Hematopoietic multipotent progenitor cell treated with erythropoietin and hydrocortisone succinate and interleukin-3 and kit ligand, for 15 days (in vitro differentiated cells): ENCODE measurements at regions not wholly inside any gene's neighbourhood (a gene's known extent, or its start where the extent isn't known, plus 50 kb on each side); places are given as distances from the start of the nearest gene placed in this dataset.
"Not testable (repeated sequence)": the region's sequence is repeated elsewhere in the genome, so short reads cannot be mapped to it uniquely, and the experiment has no call there.

Experiments used
- DNase-seq: peaks from one replicate; pipeline ENCODE4 v3.0.0-alpha.2; 2015; ENCODE audit warnings: low spot score

DNA sequence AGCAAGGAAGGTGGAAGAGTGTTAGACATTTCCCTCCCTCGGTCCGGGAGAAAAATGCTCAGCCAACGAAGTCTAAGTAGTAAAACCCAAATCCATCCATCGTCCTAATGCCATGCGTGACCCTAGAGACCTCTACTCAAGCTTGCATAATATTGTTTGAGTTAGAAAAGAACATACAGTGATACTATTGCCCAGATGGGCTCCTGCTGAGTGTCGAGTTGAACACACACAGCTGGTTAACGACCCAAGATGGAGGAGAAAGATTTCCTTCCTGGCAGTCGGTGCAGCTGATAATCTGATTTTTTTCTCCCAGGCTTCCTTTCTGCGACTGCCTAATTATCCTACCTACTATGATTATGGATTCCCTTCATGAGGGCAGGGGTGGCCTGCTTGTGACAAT is 164.4 kb upstream of the KCNG1 start:
- no peak for DNase-seq

DNA sequence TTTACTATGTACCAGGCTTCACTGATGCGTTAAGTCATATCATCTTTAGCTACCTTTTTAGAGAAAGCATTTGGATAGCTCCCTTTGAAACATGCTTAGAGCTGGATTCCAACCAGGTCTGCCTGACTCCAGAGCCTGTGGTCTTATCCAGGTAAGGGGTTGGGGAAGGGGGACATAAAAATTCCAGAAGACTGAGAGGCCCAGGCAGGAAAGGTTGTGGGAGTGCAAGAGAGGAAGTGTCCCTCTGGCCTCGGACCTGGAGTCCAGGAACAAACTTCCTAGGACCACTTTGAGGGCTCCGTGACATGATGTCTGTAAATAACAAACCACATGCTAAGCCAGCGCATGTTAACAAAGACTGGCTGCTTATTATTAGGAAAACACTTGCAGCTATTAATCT is 163.0 kb upstream of the KCNG1 start:
- no peak for DNase-seq

DNA sequence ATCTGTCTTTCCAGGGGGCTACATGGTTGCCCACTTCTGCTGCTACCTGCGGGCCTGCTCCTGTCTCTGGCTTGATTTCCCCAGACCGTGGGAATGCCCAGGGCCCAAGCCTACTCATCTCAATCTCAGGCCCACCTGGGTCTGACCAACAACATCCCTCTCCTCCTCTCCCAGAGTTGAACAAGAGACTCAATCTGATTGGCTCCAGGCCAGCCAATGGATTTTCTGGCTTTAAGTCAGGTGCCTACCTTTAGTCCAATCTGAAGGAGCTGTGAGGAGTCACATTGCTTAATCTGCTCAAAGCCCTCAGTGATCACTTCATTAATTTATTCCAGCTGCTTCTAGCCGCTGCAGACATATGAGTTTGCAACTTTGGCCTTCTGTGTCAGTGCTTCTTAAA is 162.4 kb upstream of the KCNG1 start:
- no peak for DNase-seq

DNA sequence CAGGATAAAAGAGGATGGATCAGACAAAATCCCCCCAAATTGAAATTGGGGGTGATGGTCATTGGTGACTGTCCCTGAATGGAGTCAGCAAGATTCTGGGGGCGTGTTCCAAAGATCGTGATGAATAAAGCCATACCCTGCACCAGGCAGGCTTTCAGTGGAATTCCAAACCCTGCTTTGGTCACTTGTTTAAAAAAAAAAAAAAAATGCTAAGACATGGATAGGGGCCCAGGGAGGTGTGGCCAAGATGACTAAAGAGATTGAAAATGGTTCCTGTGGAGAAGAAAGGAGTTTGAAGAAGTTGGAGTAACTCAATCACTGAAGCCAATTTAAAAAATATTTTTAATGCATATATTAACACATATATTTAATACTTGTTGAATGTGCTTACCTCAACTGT is 161.4 kb upstream of the KCNG1 start:
- no peak for DNase-seq

DNA sequence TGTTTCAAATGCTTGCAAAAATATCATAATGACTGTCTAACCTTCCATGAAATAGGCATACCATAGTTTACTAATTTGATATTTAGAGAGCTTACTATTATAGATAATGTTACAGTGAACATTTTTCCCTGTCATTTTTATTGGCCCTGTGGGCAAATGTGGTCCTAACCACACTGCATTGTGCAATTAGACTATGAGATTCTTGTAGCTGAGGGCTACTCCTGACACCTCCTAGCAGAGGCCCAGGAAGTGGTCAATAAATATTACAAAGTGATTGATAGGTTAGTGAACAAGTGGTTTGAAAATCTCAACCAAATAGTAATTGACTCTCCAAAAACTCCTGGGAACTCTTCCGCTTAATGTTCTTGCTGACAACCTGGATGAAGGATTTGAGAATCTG is 160.5 kb upstream of the KCNG1 start:
- DNase-seq = no peak

DNA sequence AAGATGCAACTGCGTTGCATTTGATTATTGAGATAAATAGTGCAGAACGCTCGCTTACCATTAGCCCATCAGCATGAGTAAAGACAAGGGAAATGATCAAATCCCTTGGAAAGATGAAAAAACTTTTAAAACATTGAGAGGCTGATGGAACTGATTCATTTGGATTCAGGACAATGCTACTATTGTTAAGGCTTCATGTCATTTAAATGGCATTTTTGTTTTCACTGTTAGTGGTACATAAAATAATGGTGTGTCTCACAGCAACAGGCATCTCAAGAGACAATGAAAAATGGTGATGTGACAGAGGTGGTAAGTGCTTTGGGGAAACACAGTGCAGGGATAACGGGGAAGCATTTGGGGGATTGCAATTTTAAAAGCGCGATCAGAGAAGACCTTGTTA is 159.7 kb upstream of the KCNG1 start:
- no peak for DNase-seq

DNA sequence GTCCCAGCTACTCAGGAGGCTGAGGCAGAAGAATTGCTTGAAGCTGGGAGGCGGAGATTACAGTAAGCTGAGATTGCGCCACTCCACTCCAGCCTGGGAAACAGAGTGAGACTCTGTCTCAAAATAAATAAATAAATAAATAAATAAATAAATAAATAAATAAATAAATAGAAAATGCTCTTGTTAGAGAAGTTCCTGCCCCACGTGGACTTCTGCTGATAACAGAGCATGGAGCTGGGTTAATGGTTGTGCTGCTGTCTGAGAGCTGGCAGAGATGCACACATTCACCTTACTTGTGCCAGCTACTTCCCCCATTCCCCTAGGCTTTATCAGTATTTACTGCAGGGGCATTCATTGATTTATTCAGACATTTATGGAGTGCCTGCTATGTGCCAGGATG is 155.2 kb upstream of the KCNG1 start:
- no peak for DNase-seq

DNA sequence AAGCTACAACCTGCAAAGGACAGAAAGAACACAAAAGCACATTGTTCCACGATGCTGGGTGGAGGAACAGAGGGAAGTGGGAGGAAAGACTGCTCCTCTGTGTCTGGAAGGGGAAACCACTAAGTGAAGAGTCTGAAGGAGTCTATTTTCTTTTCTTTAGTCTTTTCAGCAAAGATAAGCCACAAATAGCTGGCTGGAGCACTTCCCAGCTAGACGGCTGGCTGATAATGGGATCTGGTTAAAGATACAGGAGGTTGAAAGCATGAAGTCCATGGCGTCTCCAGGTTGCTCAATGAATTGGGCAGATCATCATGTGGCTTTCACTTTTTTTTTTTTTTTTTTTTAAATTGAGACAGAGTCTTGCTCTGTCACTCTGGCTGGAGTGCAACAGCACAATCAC is 154.0 kb upstream of the KCNG1 start:
- no peak for DNase-seq

DNA sequence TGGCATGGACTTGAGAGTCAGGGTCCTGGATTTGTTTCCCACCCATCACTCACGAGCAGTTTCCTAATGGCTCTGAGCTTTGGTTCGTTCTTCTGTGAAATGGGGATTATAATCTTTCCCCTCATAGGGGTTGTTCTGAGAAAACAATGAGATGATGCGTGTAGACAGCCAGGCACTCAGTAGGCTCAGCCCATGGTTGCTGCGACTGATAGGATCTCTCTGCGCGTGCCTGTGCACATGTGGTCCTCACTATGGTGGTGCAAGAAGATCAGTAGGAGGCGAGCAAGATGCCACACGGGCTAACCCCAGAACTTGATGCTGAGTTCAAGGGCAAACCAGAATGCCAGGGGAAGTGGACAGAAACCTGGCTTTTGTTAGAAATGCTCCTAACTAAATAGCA is 153.5 kb upstream of the KCNG1 start:
- no peak for DNase-seq

DNA sequence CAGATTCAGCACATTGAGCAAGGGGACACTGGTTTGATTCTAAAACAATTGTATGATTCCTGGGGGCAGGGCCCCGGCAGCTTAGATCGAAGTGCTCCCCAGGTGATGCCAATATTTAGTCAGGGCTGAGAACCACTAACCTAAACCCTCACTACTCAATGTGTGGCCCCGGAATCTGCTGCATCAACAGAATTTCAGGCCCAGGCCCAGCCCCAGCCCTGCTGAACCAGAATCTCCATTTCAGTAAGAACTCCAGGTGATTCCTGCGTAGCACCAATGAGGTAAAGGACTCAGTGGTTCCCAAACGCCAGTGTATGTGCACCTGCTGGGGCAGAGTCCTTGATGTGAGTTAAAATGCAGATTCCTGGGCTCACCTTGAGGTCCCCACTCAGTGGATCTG is 152.8 kb upstream of the KCNG1 start:
- no peak for DNase-seq

DNA sequence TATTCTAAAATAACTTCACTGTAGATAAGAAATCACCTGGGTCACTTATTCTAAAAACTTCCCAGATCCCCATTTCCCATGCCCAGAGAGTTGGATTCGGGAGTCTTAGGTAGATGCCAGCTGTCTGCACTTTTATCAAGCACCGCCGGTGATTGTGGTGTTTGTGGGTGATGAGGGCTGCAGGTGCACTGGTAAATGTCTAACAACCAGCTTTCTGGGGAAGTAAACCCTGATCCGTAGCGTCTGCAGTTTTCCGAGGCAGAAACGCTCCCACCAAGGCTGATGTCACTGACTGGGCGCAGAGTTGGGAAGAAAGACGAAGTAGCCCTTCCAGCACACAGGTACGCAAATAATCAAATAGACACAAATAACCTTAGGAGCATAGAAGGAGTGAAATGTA is 152.2 kb upstream of the KCNG1 start:
- no peak for DNase-seq

DNA sequence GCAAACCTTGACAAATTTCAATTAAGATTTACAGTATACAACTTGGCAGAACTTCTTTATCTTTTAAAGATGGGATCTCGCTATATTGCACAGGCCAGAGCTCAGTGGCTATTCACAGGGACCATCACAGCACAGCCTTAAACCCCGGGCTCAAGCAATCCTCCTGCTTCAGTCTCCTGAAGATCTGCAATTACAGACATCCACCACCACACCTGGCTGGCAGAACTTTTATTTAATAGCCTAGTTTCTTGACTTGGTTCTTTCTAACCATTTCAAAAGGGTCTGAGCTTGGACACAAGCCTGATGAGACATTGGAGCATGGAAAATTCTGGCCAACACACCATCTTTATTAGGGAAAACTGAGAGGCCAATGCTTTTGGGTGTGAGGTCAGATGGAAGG is 151.6 kb upstream of the KCNG1 start:
- DNase-seq = no peak

DNA sequence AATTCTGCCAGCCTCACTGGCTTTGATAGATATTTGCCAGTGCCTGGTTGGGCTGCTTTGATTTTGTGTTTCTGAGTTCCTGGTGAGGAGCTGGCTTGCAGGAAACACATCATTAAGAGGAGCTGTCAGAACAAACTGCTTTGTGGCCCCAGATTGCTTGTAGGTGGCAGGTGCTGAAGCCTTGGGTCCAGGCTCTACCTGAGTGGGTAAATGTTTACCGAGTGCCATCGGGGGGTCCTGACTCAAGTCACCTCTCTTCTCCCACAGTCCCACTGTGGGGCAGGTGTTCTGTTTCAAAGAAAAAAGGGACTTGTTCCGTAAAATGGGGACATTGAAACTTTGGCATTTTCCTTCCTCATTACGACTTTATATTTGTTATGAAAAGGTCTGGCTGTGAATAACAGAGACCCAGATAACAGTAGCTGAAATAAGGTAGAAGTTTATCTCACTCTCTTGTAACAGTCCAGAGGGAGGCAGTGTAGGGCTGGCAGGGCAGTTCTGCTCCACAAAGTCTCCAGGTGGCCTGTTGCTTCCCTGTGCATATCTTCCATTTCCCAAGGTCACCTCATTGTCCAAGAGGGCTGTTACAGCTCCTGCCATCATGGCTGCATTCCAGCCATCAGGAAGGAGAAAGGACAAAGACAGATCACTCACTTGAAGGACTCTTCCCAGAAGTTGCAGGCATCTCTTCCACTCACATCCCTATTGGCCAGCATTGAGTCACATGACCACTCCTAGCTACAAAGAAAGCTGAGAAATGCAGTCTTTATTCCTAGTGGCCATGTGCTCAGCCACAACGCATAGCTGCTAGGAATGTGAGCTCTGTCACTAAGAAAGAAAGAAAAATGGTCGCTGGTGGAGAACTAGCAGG is 149.9 kb upstream of the KCNG1 start:
- no peak for DNase-seq

DNA sequence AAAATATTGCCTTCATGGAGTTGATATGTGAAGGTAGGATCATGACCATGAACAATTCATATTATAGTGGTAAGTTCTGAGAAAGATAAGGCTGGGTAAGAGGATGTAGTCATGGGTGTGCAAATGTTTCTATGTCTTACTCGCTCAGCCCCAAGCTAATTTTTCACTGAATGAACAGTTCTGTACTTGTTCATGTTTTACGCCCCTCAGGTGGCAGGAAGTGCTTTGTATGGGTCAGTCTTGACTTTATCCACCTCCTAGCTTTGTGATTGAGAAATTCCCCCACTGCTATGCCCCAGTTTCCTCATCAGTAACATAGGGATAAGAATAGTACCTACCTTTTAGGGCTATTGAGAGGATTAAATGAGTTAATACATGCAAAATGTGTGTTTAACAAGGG is 148.2 kb upstream of the KCNG1 start:
- no peak for DNase-seq

DNA sequence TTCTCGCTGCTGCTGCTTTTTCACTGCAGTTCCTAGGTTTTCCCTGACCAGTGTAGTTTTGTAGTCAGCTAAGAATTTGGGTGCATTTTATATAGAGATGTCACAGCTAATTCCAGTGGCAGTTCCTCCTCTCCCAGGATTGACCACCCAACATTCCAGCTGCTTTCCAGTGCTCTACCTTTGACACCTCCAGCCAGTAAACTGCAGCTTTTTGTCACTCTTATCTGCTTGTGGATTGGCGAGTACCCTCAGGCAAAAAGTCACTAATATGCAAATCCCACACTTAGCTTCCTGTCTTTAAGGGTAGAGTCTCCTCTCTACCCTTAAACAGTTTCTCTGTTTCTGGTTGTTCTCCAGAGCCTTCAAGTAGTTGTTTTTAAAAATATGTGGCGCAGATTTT is 146.9 kb upstream of the KCNG1 start:
- DNase-seq = no peak

DNA sequence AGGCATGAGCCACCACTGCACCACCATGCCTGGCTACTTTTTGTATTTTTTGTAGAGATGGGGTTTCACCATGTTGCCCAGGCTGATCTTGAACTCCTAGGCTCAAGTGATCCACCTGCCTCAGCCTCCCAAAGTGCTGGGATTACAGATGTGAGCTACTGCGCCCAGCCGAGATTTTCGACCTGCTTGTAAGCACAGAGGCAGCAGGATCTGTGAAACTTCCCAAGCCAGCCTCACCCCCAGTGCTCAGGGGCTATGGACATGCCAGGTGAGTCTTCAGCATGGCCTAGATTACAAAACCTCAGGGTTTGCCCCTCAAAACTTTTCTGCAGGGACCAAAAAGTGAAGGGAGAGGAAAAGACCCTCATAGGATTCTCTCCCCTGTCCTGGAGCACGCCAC is 145.0 kb upstream of the KCNG1 start:
- not testable (repeated sequence) for DNase-seq

DNA sequence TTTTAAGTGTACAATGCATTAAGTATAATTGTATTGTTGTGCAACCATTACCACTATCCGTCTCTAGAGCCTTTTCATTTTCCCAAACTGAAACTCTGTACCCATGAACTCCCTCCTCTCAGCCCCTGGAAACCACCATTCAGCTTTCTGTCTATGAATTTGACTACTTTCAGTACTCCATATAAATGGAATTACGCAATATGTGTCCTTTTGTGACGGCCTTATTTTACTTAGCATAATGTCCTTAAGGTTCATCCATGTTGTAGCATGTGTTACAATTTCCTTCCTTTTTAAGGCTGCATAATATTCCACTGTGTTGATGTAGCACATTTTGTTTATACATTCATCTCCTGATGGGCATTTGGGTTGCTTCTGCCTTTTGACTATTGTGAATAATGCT is 143.6 kb upstream of the KCNG1 start:
- DNase-seq = no peak

DNA sequence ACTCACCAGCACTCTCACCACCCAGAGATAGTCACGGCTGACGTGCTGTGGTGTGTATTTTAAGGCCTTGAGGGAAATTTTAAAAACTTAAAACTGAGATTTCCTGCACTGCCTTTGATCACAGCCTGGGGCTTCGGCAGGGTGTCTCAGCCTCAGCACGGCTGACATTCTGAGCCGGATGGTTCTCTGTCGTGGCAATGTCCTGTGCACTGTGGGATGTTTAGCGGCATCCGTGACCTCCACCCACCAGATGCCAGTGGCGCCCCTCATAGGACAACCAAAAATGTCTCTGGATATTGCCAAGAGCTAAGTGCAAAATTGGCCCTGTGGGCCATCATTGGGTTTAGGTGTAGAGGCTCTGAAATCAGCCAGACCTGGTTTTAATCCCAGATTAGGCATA is 142.2 kb upstream of the KCNG1 start:
- no peak for DNase-seq

DNA sequence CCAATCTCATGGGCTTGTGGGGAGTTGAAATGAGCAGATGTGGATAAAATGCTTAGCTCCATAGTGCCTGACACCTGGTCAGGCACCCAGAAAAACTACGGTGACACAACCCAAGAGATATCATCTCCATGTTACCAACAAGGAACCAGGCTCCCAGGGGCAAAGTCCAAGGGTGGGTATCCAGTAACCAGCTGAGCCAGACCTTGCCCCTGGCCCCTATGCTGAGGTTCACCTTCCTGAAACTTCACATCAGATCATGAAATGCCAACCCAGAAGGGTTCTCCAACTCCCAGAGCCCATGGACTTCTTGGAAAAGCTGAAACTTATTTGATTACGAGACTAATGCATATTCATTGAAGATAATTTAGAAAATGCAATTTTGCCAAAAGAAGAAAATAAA is 141.8 kb upstream of the KCNG1 start:
- no peak for DNase-seq

DNA sequence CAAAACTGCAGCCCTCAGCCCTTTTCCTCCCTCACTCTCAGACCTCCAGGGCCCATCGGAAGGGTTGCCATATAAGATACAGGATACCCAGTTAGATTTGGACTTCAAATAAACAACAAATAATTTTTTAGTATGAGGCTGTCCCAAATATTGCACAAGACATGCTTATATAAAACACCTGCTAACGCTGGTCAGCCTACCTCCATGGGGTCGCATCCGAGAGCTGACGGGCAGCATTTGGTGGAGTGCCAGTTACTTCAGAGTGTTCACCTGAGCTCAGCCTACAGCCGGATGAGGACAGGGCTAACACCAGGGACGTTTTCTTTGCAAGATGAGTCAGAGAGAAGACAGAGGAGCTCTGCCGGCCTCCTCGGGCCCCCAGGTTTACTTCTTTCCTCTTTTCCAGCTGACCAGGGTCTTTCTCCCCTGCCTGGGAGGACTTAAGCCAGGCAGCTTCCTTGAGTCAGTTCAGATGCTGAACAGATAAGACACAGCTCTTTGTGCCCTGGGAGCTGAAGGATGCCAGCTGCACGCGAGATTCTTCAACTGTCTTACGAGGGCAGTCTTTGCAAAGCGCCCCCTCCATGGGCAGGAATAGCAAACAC is 141.2 kb upstream of the KCNG1 start:
- DNase-seq = no peak

DNA sequence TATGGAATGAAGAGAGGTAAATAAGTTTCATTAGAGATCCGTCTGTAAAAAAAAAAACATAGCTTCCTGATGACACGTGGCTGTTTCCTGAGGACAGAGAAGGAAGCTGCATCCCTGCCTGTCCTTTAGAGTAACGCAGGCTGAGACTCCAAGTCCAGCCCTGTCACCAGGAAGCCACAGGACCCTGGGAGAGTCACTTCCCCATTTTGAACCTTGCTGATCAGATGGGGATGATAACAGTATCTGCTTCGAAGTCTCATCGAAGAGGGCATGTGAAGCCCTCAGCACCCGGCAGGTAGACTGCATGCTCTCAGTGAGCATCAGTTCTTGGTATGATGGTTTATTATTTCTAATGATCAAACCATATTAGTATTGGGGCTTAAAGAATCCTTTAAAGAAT is 139.1 kb upstream of the KCNG1 start:
- no peak for DNase-seq

DNA sequence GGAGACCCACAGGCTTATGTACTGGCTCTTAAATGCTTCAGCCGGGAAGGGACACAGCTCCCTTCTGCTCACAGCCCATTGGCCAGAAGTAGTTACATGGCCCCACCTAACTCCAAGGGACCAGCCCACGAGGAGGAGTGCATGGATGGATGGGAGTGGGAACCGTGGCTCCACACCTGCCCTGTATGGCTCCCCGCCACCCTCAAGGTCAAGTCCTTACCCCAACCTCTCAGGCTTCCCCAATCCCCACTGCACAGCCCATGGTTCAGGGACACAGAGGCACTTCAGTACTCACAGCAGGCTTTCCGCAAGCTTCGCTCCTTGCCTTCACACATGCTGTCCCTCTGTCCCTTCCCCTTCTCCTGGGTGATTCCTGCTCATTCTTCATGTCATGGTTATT is 137.9 kb upstream of the KCNG1 start:
- no peak for DNase-seq

DNA sequence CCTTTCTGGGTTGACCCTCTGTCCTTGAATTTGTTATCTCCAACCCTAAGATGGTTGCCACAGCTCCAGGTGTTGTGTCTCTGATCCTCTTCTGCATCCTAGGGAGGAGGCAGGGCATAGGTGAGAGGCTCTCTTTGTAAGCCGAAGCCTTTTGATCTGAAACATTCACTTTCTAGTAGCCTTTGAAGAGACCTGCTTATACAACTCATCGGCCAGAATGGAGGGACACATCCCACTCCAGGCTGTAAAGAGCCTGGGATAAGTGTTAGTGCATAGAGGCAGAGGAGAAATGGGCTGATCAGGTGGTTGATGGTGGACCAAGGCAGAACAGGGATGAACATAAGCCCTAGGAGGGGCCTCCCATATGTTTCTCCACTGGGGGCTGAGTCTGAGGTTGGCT is 137.1 kb upstream of the KCNG1 start:
- no peak for DNase-seq

DNA sequence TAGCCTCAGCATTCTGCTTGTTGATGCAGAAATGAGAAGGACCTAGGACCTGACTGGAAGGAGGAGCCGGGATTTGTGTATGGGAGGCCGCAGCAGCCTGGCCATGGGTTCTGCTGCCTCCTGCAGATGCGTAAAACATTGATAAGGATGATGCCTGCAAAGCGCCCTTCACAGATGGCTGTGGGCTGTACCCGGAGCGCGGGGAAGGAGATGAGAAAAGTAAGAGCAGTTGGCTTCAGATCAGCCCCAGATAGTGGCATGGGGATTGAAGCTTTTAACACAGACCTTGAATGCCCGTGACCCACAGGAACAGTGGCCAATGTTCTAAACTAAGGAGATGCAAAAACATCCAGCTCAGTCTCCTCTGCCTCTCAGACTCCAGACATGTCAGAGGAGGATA is 136.4 kb upstream of the KCNG1 start:
- no peak for DNase-seq
